ENCODE measurements at regions not wholly inside any gene's neighbourhood (a gene's known extent, or its start where the extent isn't known, plus 50 kb on each side); places are given as distances from the start of the nearest gene placed in this dataset.
A peak's percentile ranks its signal among the peaks of the same experiment; 100 is the strongest.
"Not testable (repeated sequence)": the region's sequence is repeated elsewhere in the genome, so short reads cannot be mapped to it uniquely, and the experiment has no call there.

- H3K4me1 ChIP-seq (ENCODE audit: control insufficient read depth, insufficient read depth, low read length, poor library complexity, severe bottlenecking): peaks cover 39% of the 10 kb centered on the region
- 80 to 100% methylated on average over 1 to 5 of the region's 7 CpGs for WGBS, 2 experiments (ENCODE audit: insufficient coverage in 2 of 2)
- H3K4me3 ChIP-seq (ENCODE audit: extremely low read depth, insufficient read depth, low read length, poor library complexity, severe bottlenecking); H3K36me3 ChIP-seq (ENCODE audit: control insufficient read depth, insufficient read depth, low read length); H3K27ac ChIP-seq (ENCODE audit: low read depth, low read length, severe bottlenecking); H3K9me3 ChIP-seq (ENCODE audit: control insufficient read depth, low read length): not testable (repeated sequence)
Measured at GRCh38 chr9:110032532-110032931, 175.4 kb downstream of the C9orf152 start.

GRCh38 chr9:110033869-110034268 is 174.1 kb downstream of the C9orf152 start:
- Histone ChIP-seq H3K27ac (ENCODE audit: low read depth, low read length, severe bottlenecking) (no peak overlapping the region), H3K9me3 (ENCODE audit: control insufficient read depth, low read length) (no peaks in the 10 kb centered on the region), H3K36me3 (ENCODE audit: control insufficient read depth, insufficient read depth, low read length) (no peaks in the 10 kb centered on the region), H3K4me1 (ENCODE audit: control insufficient read depth, insufficient read depth, low read length, poor library complexity, severe bottlenecking) (peaks cover 28% of the 10 kb centered on the region), H3K4me3 (ENCODE audit: extremely low read depth, insufficient read depth, low read length, poor library complexity, severe bottlenecking) (no peak overlapping the region)
- 80 to 92% methylated on average over 1 to 2 of the region's 2 CpGs for WGBS, 2 experiments (ENCODE audit: insufficient coverage in 2 of 2)

- Histone ChIP-seq H3K4me1 (ENCODE audit: control insufficient read depth, insufficient read depth, low read length, poor library complexity, severe bottlenecking) (peaks cover 6% of the 10 kb centered on the region), H3K4me3 (ENCODE audit: extremely low read depth, insufficient read depth, low read length, poor library complexity, severe bottlenecking) (no peak overlapping the region)
- 83 to 89% methylated on average over 1 to 2 of the region's 2 CpGs for WGBS, 2 experiments (ENCODE audit: insufficient coverage in 2 of 2)
Measured at GRCh38 chr9:110036286-110036685, 171.7 kb downstream of the C9orf152 start.

GRCh38 chr9:110040788-110041187 is 167.2 kb downstream of the C9orf152 start:
- Histone ChIP-seq H3K9me3 (ENCODE audit: control insufficient read depth, low read length) (no peaks in the 10 kb centered on the region), H3K36me3 (ENCODE audit: control insufficient read depth, insufficient read depth, low read length) (no peaks in the 10 kb centered on the region), H3K4me1 (ENCODE audit: control insufficient read depth, insufficient read depth, low read length, poor library complexity, severe bottlenecking) (no peaks in the 10 kb centered on the region), H3K4me3 (ENCODE audit: extremely low read depth, insufficient read depth, low read length, poor library complexity, severe bottlenecking) (no peak overlapping the region), H3K27ac (ENCODE audit: low read depth, low read length, severe bottlenecking) (no peak overlapping the region)

More at GRCh38 chr9:110036286-110036685, 171.7 kb downstream of the C9orf152 start:
- H3K36me3 ChIP-seq (ENCODE audit: control insufficient read depth, insufficient read depth, low read length): no peaks in the 10 kb centered on the region
- H3K9me3 ChIP-seq (ENCODE audit: control insufficient read depth, low read length): no peaks in the 10 kb centered on the region
- H3K27ac ChIP-seq (ENCODE audit: low read depth, low read length, severe bottlenecking): no peak overlapping the region

GRCh38 chr9:110041452-110041851 is 166.5 kb downstream of the C9orf152 start:
- H3K9me3 ChIP-seq (ENCODE audit: control insufficient read depth, low read length): no peaks in the 10 kb centered on the region
- WGBS, 2 experiments (ENCODE audit: insufficient coverage in 2 of 2): 98 to 100% methylated on average over 4 to 5 of the region's 5 CpGs
- H3K27ac ChIP-seq (ENCODE audit: low read depth, low read length, severe bottlenecking): no peak overlapping the region
- no peak overlapping the region for H3K4me3 ChIP-seq (ENCODE audit: extremely low read depth, insufficient read depth, low read length, poor library complexity, severe bottlenecking)
- H3K4me1 ChIP-seq (ENCODE audit: control insufficient read depth, insufficient read depth, low read length, poor library complexity, severe bottlenecking): no peaks in the 10 kb centered on the region
- H3K36me3 ChIP-seq (ENCODE audit: control insufficient read depth, insufficient read depth, low read length): no peaks in the 10 kb centered on the region

- Histone ChIP-seq H3K27ac (ENCODE audit: low read depth, low read length, severe bottlenecking) (no peak overlapping the region), H3K4me3 (ENCODE audit: extremely low read depth, insufficient read depth, low read length, poor library complexity, severe bottlenecking) (peak overlapping the region; percentile 90), H3K36me3 (ENCODE audit: control insufficient read depth, insufficient read depth, low read length) (peaks cover 2% of the 10 kb centered on the region), H3K9me3 (ENCODE audit: control insufficient read depth, low read length) (no peaks in the 10 kb centered on the region), H3K4me1 (ENCODE audit: control insufficient read depth, insufficient read depth, low read length, poor library complexity, severe bottlenecking) (peaks cover 7% of the 10 kb centered on the region)
- WGBS, 2 experiments (ENCODE audit: insufficient coverage in 2 of 2): 6 to 22% methylated on average over 4 to 6 of the region's 7 CpGs
Measured at GRCh38 chr9:110047232-110047954, 160.6 kb downstream of the C9orf152 start.

GRCh38 chr9:110047955-110048402 is 160.0 kb downstream of the C9orf152 start:
- Histone ChIP-seq H3K27ac (ENCODE audit: low read depth, low read length, severe bottlenecking) (no peak overlapping the region), H3K4me3 (ENCODE audit: extremely low read depth, insufficient read depth, low read length, poor library complexity, severe bottlenecking) (peak overlapping the region; percentile 90), H3K9me3 (ENCODE audit: control insufficient read depth, low read length) (no peaks in the 10 kb centered on the region), H3K36me3 (ENCODE audit: control insufficient read depth, insufficient read depth, low read length) (peaks cover 2% of the 10 kb centered on the region), H3K4me1 (ENCODE audit: control insufficient read depth, insufficient read depth, low read length, poor library complexity, severe bottlenecking) (peaks cover 7% of the 10 kb centered on the region)
- 4 to 5% methylated on average over 19 to 22 of the region's 27 CpGs for WGBS, 2 experiments (ENCODE audit: insufficient coverage in 2 of 2)

GRCh38 chr9:110048403-110048975 is 159.5 kb downstream of the C9orf152 start:
- H3K4me1 ChIP-seq (ENCODE audit: control insufficient read depth, insufficient read depth, low read length, poor library complexity, severe bottlenecking): peaks cover 7% of the 10 kb centered on the region
- 0% methylated on average over 15 to 22 of the region's 42 CpGs for WGBS, 2 experiments (ENCODE audit: insufficient coverage in 2 of 2)
- peaks cover 2% of the 10 kb centered on the region for H3K36me3 ChIP-seq (ENCODE audit: control insufficient read depth, insufficient read depth, low read length)
- H3K27ac ChIP-seq (ENCODE audit: low read depth, low read length, severe bottlenecking): no peak overlapping the region
- peak overlapping the region; percentile 90 for H3K4me3 ChIP-seq (ENCODE audit: extremely low read depth, insufficient read depth, low read length, poor library complexity, severe bottlenecking)
- H3K9me3 ChIP-seq (ENCODE audit: control insufficient read depth, low read length): no peaks in the 10 kb centered on the region

GRCh38 chr9:110048976-110049698 is 158.8 kb downstream of the C9orf152 start:
- H3K36me3 ChIP-seq (ENCODE audit: control insufficient read depth, insufficient read depth, low read length): peaks cover 2% of the 10 kb centered on the region
- H3K9me3 ChIP-seq (ENCODE audit: control insufficient read depth, low read length): no peaks in the 10 kb centered on the region
- peaks cover 7% of the 10 kb centered on the region for H3K4me1 ChIP-seq (ENCODE audit: control insufficient read depth, insufficient read depth, low read length, poor library complexity, severe bottlenecking)
- H3K27ac ChIP-seq (ENCODE audit: low read depth, low read length, severe bottlenecking): no peak overlapping the region
- peak overlapping the region; percentile 90 for H3K4me3 ChIP-seq (ENCODE audit: extremely low read depth, insufficient read depth, low read length, poor library complexity, severe bottlenecking)
- WGBS, 2 experiments (ENCODE audit: insufficient coverage in 2 of 2): 0 to 1% methylated on average over 32 to 33 of the region's 35 CpGs

- Histone ChIP-seq H3K4me1 (ENCODE audit: control insufficient read depth, insufficient read depth, low read length, poor library complexity, severe bottlenecking) (peaks cover 7% of the 10 kb centered on the region), H3K36me3 (ENCODE audit: control insufficient read depth, insufficient read depth, low read length) (peaks cover 5% of the 10 kb centered on the region), H3K4me3 (ENCODE audit: extremely low read depth, insufficient read depth, low read length, poor library complexity, severe bottlenecking) (peak overlapping the region; percentile 90), H3K9me3 (ENCODE audit: control insufficient read depth, low read length) (no peaks in the 10 kb centered on the region), H3K27ac (ENCODE audit: low read depth, low read length, severe bottlenecking) (no peak overlapping the region)
- 5 to 7% methylated on average over 15 to 16 of the region's 26 CpGs for WGBS, 2 experiments (ENCODE audit: insufficient coverage in 2 of 2)
Measured at GRCh38 chr9:110049699-110050450, 158.1 kb downstream of the C9orf152 start.
